Lower leg skin (tissue), 3 donors: ENCODE measurements at regions not wholly inside any gene's neighbourhood (a gene's known extent, or its start where the extent isn't known, plus 50 kb on each side); places are given as distances from the start of the nearest gene placed in this dataset.

Source experiments
- CTCF ChIP-seq, 3 donors: fragments of 450-650 bp; IDR thresholded peaks; one replicate each; pipeline ENCODE4 v1.5.1; 2016; ENCODE audit warnings: antibody characterized with exemption in 3 of 3, mild to moderate bottlenecking in 3 of 3, moderate library complexity in 2 of 3
- POLR2A ChIP-seq, 2 donors: fragments of 450-650 bp; IDR thresholded peaks; one replicate each; pipeline ENCODE4 v1.6.1; 2016 to 2017; ENCODE audit warnings: antibody characterized with exemption in 2 of 2, mild to moderate bottlenecking in 1 of 2, moderate library complexity in 1 of 2

- TF ChIP-seq POLR2A (IDR thresholded peaks at IDR 0.05) (no peak), CTCF (IDR thresholded peaks at IDR 0.05) (no peak)
These were observed 122.3 kb upstream of the TACR3 start for GRCh38 chr4:103842076-103842475.
